ENCODE measurements at regions not wholly inside any gene's neighbourhood (a gene's known extent, or its start where the extent isn't known, plus 50 kb on each side); places are given as distances from the start of the nearest gene placed in this dataset.

- TF ChIP-seq CTCF (conservative IDR thresholded peaks at IDR 0.05; ENCODE audit: low read depth, low read length) (no peak), BHLHE40 (IDR thresholded peaks at IDR 0.05; ENCODE audit: low read depth, low read length) (no peak), MAFK (IDR thresholded peaks at IDR 0.05; ENCODE audit: low read depth, low read length) (no peak), FOS (IDR thresholded peaks at IDR 0.05; ENCODE audit: low read depth, low read length) (no peak), POLR2A (IDR thresholded peaks at IDR 0.05; ENCODE audit: low read depth, low read length) (no peak), ELK1 (IDR thresholded peaks at IDR 0.05; ENCODE audit: borderline replicate concordance, low read depth, low read length) (no peak), MXI1 (IDR thresholded peaks at IDR 0.05; ENCODE audit: borderline replicate concordance, low read depth, low read length) (no peak), CHD1 (IDR thresholded peaks at IDR 0.05; ENCODE audit: low read depth, low read length) (no peak), RFX5 (IDR thresholded peaks at IDR 0.05; ENCODE audit: low read depth, low read length) (no peak), CEBPB (IDR thresholded peaks at IDR 0.05; ENCODE audit: low read depth, low read length) (no peak), USF2 (IDR thresholded peaks at IDR 0.05; ENCODE audit: low read depth, low read length) (no peak), RAD21 (IDR thresholded peaks at IDR 0.05; ENCODE audit: low read length) (no peak)
These were observed 279.4 kb upstream of the MAN1A1 start for GRCh38 chr6:119628691-119629594.

Data from IMR-90 (cell line).